HG02885 (cell line): ENCODE measurements at regions not wholly inside any gene's neighbourhood (a gene's known extent, or its start where the extent isn't known, plus 50 kb on each side); places are given as distances from the start of the nearest gene placed in this dataset.
"Not testable (repeated sequence)": the region's sequence is repeated elsewhere in the genome, so short reads cannot be mapped to it uniquely, and the experiment has no call there.

Experiments
- ATAC-seq: cut with Tn5 transposase; IDR thresholded peaks from one replicate; pipeline ENCODE4 v1.9.1; 2021; ENCODE audit warnings: mild to moderate bottlenecking; ENCODE audit not compliant: unreplicated experiment, poor library complexity

DNA sequence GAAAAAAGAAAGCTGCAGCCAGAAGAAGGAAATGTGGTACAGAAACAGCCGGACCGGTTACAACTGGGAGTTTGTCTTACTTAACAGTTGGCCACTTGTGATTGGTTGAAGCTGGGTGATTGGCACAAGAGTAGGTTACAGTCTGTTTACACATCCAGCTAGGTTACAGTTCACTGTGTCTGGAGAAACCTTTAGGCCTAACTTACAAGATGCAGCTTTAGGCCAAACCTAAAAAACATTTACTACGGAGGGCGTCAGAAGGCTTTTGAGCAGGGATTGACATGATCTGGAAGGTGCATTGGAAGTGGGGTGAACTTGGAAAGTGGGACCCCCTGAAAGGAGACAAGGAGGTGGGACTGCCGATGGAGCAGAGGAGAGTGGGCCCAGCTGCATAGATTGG, 122.3 kb downstream of the BANF2 start:
- no peak for ATAC-seq

DNA sequence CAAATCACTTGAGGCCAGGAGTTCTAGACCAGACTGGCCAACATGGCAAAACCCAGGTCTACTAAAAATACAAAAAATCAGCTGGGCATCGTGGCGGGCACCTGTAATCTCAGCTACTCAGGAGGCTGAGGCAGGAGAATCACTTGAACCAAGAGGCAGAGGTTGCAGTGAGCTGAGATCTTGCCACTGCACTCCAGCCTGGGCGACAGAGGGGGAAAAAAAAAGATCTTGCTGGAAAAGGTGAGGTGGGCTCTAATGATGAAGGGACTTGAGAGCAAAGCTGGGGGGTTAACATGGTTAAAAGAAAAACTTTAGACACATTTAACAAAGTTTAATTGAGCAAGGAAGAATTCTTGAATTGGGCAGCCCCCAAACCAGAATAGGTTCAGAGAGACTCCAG, 121.8 kb downstream of the BANF2 start:
- not testable (repeated sequence) for ATAC-seq

- no peak for ATAC-seq
These were observed 119.8 kb downstream of the BANF2 start for GRCh38 chr20:17819395-17820093.

DNA sequence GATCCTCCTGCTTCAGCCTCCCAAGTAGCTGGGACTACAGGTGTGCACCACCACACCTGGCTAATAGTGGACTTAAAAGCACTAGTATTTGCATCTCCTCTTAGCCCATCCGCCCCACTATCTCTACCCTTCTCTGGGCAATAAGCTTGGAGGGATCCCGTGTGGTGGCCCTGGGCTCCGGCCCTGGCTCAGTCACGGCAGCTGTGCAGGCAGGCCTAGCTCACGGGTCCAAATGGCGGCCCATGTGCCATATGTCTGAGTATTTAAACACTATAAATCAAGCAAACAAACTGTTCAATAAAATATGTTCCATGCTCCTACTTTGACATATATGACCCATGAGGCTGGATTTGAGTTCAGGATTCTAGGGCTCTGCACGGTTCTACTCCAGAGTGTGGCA, 118.4 kb downstream of the BANF2 start:
- ATAC-seq: no peak

GRCh38 chr20:17816804-17817587, 117.2 kb downstream of the BANF2 start:
- ATAC-seq: no peak

GRCh38 chr20:17811628-17811965, 111.8 kb downstream of the BANF2 start:
- ATAC-seq: no peak

GRCh38 chr20:17810847-17811627, 111.3 kb downstream of the BANF2 start:
- ATAC-seq: no peak

GRCh38 chr20:17810062-17810631, 110.4 kb downstream of the BANF2 start:
- ATAC-seq: no peak

- no peak for ATAC-seq
These were observed 109.7 kb downstream of the BANF2 start for GRCh38 chr20:17809362-17810061.

- ATAC-seq: no peak
These were observed 109.0 kb downstream of the BANF2 start for GRCh38 chr20:17808782-17809181.

- no peak for ATAC-seq
These were observed 108.6 kb downstream of the BANF2 start for GRCh38 chr20:17808357-17808756.

DNA sequence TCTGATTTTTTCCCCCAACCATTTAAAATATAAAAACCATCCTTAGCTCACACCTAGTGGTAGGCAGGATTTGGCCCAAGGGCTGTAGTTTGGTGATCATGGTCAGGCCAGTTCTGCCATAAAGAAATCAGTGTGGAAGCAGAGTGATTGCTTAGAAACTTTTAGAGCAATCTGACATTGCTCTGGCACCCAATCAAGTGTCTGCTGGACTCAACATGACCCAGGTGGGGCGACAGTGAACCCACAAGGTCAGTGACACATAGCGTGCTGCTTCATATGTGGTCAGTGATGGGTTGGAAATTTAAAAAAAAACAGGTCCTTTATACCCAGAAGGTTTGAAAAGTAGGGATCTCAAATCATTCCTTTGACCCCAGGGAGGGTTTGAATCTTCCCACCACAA, 107.9 kb downstream of the BANF2 start:
- no peak for ATAC-seq

DNA sequence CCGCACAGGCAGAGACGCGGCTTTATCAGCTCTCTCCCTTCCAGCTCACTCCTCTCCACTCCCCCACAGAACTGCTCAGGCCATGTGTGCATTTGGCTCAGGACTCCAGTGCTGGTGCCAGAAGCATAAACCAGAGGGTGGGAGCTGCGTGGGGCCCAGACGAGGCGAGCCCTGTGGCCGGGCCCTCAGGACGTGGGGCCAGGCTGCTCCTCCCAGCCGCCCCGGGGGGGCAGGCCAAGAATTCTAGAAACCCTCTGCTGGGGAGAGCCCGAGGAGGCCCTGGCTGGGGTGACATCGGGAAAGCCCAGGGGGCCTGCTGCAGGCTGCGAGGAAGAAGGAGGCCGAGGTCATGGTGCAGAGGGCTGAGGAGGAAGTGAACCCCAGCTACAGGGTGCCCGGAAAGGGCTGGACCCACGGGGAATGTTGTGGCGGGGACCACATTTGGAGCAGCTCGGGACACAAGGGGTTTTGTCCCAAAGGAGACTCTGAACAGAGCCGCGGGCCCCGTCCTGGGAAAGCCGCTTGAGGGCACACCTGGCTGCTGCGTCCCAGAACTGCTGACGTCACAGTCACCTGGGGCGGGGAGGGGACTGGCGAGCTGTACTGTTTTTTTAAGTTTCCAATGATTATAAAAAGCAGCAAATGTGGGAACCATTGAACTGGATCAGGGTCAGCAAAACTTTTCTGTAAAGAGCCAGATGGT, 107.1 kb downstream of the BANF2 start:
- no peak for ATAC-seq

DNA sequence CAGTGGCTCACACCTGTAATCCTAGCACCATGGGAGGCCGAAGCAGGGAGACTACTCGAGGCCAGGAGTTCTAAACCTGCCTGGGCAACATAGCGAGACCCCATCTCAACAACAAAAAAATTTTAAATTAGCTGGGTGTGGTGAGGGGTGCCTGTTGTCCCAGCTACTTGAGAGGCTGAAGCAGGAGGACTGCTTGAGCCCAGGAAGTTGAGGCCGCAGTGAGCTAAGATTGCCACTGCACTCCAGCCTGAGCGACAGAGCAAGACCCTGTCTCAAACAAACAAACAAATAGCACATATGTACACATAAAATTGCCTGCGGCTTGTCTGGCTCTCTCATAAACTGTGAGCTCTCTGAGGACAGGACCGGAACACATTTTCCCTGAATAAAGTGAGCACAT, 106.3 kb downstream of the BANF2 start:
- ATAC-seq: no peak

GRCh38 chr20:17803765-17804164, 104.0 kb downstream of the BANF2 start:
- ATAC-seq: no peak

DNA sequence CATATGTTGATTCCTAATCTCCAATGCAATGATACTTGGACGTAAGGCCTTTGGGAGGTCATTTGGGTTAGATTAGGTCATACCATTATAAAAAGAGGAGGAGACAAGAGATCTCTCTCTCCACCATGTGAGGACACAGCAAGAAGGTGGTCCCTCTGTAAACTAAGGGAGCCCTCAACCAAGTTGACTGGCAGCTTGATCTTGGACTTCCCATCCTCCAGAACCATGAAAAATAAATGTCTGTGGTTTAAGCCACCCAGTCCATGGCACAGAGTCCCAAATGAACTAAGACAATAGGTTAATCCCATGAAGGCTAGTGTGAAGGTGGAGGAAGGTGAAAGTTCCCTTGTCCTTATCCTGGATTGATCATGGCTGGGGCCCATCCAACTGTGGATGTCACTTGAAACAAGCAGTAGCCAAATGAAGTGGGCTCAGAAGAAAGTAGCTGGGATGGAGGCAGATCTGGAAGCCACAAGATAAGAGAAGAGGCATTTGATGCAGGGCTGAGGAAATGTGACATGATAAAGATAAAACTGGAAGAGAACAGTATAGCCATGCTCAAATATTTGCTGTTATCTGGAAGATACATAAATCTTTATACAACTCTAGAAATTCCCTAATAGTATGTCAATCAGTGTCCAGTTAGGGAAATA, 99.9 kb downstream of the BANF2 start:
- ATAC-seq: no peak

DNA sequence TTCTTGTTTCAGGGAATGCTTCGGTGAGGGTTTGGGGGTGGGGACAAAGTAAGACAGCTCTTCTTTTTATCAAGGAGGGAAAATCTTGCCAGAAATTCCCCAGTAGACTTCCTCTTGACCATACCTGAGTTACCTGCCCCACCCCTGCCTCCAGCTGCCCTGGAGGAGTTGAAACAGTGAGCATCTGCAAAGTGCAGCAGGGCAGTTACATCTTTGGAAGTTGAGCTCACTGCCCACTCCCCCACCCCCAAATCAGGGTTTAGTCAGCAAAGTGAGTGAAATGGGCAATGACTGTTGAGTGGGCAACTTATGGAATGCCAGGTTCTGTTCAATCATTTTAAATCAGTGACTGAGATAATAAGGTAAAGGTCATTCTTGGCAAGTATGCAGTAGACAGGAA, 98.8 kb downstream of the BANF2 start:
- no peak for ATAC-seq

GRCh38 chr20:17797579-17797978, 97.8 kb downstream of the BANF2 start:
- no peak for ATAC-seq

DNA sequence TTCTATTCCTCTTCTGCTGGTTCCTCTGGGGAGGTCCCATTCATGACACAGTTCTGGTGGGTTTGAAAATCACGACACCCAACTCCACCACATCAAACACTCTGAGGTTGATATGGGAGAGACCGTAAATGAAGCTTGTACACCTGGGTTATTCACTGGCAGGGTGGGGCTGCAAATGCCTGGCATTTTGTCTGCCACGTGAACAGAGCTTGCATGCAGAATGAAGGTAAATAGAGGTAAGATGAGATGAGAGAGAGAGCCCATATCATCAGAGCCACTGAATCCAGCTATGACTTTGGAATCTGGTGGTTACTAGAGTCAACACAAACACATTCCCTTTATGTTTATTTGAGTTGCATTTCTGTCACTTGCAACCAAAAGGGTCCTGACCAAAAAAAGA, 97.4 kb downstream of the BANF2 start:
- ATAC-seq: no peak
